HG02798 (cell line): ENCODE measurements at regions not wholly inside any gene's neighbourhood (a gene's known extent, or its start where the extent isn't known, plus 50 kb on each side); places are given as distances from the start of the nearest gene placed in this dataset.

ENCODE experiments used
- ATAC-seq: cut with Tn5 transposase; IDR thresholded peaks from one replicate; pipeline ENCODE4 v1.9.1; 2021; ENCODE audit warnings: mild to moderate bottlenecking; ENCODE audit not compliant: unreplicated experiment, poor library complexity

DNA sequence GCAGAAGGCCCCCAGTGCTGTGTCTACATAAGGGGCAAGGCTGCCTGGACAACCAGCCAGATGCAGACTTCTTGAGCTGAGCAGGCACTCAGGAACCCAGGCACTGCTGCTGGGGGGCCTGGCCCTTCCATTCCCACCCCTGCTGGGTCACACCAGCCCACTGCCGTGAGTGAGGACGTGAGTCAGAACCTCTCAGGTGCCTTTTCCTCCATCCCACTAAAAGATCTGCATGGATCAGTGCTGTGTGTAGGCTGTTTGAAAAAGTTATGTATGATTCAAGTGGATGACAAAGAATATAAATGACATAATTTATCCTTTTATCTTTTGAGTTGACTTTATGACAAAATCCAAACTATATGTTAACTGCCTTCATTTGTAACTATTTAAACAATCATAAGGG, 499.3 kb downstream of the INHBA start:
- no peak for ATAC-seq

- no peak for ATAC-seq
Measured at GRCh38 chr7:41201021-41201420, 501.9 kb downstream of the INHBA start.

DNA sequence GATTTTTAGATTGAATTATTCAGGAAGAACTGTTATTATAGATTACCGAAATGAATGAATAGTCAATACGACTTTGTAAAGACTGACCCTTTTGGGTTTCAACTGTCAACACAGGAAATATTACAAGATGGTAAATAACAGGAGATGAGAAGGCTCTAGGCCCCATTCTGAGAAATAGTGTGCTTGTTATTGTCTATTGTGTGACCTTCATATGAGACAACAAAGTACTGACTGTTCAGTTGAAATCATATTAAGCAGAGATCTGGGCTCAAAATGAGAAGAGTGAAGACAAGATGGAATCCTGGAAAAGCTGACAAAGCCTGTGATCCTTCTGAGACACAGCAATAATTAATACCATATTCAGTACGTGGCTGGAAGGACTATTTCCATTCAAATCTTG, 503.8 kb downstream of the INHBA start:
- no peak for ATAC-seq

- ATAC-seq, result no peak
Measured at GRCh38 chr7:41198502-41198901, 504.4 kb downstream of the INHBA start.

DNA sequence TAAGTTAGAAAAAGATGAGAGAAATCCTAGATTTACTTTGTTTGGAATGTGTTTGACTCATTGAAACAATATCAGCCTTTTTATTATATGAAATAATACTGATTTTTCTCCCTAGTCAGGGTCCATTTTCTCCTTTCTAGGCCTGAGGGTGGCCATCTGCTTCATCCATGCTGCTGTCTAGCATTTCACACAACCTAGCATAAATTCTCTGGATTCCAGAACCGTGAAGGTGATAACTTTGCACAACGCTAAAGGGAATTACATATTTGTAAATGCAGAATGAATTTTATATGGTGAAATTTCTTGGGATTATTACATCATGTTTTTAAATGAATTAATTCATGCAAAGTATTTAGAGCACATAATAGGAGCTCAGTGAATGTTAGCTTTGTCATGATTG, 505.1 kb downstream of the INHBA start:
- ATAC-seq, result no peak

DNA sequence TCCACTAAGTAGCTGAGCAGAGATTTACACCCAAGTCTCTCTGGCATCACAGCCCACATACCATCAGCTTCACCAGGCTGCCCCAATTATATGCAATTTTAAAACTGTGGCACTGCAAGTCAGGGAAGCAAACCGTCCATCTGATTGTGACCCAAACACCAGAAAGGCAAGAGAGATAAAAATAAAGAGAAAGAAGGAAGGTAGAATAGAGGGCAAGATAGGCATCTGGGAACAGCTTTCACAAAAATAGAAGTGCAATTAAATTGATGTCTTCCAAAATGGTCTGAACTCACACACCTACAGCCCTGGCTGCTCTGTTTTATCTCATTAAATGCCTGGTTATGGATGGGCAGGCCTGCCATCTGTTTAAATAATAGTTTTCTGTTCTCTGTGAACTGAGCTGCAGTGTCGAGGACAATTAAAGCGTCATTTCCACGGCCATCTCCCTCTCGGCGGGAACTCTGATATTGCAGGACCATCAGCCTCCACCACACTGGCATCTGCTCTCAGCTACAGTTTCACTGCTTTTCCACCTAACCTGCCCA, 509.1 kb downstream of the INHBA start:
- no peak for ATAC-seq

DNA sequence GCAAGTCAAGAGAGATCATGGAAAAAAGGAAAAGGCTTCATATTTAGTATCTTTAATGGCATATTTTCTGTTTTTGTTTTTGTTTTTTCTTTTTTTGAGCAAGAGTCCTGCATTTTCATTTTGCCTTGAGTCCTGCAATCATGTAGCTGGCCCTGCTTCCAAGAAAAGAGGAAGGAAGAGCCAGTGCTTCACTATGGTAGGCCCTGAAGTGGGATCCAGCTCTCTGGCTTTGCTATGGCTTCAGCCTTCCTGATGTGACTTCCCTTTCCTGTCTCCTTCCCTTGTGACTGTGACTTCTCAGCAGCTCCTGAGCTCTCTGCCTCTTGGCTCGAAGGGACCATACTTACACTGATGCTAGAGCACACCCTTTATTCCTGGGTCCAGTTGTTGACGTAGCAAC, 512.3 kb downstream of the INHBA start:
- ATAC-seq, result no peak

GRCh38 chr7:41189866-41190265, 513.0 kb downstream of the INHBA start:
- ATAC-seq, result no peak

- no peak for ATAC-seq
Measured at GRCh38 chr7:41188163-41189130, 514.4 kb downstream of the INHBA start.

DNA sequence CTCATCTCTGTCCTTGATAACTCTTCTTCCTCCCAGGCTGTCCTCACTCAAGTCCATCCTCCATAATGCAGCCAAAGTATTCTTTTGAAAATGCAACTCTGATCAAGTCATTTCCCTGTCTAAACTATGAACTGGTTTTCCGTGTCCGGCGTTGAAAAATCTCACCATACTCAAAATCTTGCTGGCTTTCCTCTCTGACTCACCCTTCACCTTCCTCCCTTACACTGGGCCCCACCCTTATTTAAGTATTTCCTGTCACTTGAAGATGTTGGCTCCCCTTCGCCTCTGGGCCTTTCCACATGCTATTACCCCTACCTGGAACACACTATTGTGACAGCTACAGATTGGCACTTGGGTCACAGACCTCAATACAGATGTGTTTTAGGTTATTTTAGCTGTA, 515.6 kb downstream of the INHBA start:
- no peak for ATAC-seq

GRCh38 chr7:41185851-41186250, 517.0 kb downstream of the INHBA start:
- no peak for ATAC-seq

- no peak for ATAC-seq
Measured at GRCh38 chr7:41183741-41184140, 519.1 kb downstream of the INHBA start.

DNA sequence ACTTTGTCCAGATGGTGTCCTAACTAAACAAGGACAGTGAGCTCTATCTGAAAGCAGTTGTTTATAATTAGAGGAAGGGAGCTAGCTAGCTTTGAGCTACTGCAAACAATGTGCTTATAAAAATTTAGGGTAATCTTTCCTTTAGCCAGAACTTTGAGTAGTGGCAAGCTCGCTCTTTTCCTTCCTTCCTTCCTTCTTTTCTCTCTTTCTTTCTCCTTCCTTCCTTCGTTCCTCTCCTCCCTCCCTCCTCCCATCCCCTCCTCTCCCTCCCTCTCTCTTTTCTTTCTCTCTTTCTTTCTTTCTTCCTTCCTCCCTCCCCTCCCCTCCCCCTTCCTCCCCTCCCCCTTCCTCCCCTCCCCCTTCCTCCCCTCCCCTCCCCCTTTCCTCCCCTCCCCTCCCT, 520.1 kb downstream of the INHBA start:
- no peak for ATAC-seq

DNA sequence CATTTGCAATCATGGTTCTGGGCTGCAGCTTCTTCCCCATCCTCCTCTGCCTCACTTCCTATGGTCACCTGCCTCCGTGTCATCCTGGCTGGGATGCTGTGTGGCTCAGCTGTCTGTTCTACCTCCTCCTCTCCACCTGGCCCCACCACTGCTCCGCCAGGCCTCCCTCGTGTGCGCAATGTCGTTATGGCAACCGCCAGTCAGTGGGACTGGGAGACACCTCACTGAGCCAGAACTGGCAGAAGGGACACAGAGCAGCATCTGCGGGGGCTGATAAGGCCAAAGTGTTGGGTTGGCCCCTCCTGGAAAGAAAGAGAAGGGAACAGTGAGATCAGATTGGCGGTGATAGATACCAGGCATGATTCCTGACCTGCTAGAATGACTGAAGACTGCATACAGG, 527.5 kb downstream of the INHBA start:
- ATAC-seq, result no peak

GRCh38 chr7:41174521-41174920, 528.4 kb downstream of the INHBA start:
- ATAC-seq, result no peak

- ATAC-seq, result no peak
Measured at GRCh38 chr7:41170466-41170865, 532.4 kb downstream of the INHBA start.

- no peak for ATAC-seq
Measured at GRCh38 chr7:41169317-41169716, 533.6 kb downstream of the INHBA start.

- no peak for ATAC-seq
Measured at GRCh38 chr7:41167836-41168235, 535.1 kb downstream of the INHBA start.

- ATAC-seq, result no peak
Measured at GRCh38 chr7:41164440-41164839, 538.5 kb downstream of the INHBA start.

GRCh38 chr7:41163991-41164390, 538.9 kb downstream of the INHBA start:
- no peak for ATAC-seq

- no peak for ATAC-seq
Measured at GRCh38 chr7:41162612-41163011, 540.3 kb downstream of the INHBA start.

DNA sequence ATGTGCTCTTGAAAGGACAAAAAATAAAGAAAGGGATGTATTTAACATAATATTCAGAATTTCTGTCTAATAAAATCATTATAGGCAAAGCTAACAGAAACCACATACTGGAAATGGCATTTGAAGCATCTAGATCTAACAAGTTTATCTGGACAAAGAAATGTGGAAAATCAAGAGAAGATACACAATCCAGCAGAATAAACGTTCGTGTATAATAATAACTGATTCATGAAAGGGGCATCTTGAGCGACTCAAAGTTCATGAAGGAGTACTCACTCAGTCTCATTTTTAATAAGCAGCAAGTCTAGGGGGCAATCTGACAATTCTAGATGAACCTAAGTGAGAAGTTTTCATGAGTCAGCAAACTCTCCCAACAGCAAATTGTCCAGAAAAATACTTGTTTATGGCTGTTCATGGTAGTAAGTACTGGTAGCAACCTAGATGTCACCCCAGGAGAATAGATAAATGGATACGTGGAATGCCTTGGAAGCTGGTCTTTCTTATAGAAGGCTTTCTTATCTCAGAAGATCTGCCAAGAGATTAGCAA, 541.8 kb downstream of the INHBA start:
- no peak for ATAC-seq
